BLaER1 treated with 17β-estradiol and CSF1 and Interleukin-3, amounts not matched to agents 10 nM and 100 nM (cell line): ENCODE measurements at regions not wholly inside any gene's neighbourhood (a gene's known extent, or its start where the extent isn't known, plus 50 kb on each side); places are given as distances from the start of the nearest gene placed in this dataset.

Source experiments
- H3K27ac ChIP-seq, 11 experiments: shearing (Covaris generic); formaldehyde crosslinking; 2 replicates each; pipeline ENCODE4 v1.8.1; 2022
- H3K27me3 ChIP-seq, 11 experiments: shearing (Covaris generic); formaldehyde crosslinking; 2 replicates each; pipeline ENCODE4 v1.8.1; 2022
- H3K36me3 ChIP-seq, 11 experiments: shearing (Covaris generic); formaldehyde crosslinking; 2 replicates each; pipeline ENCODE4 v1.8.1; 2022
- H3K4me1 ChIP-seq, 10 experiments: shearing (Covaris generic); formaldehyde crosslinking; 2 replicates each; pipeline ENCODE4 v1.8.1; 2022
- H3K4me2 ChIP-seq, 11 experiments: shearing (Covaris generic); formaldehyde crosslinking; 2 replicates each; pipeline ENCODE4 v1.8.1; 2022
- H3K4me3 ChIP-seq, 10 experiments: shearing (Covaris generic); formaldehyde crosslinking; 2 replicates each; pipeline ENCODE4 v1.8.1; 2022
- H3K9ac ChIP-seq, 11 experiments: shearing (Covaris generic); formaldehyde crosslinking; 2 replicates each; pipeline ENCODE4 v1.8.1; 2022
- H3K9me3 ChIP-seq, 11 experiments: shearing (Covaris generic); formaldehyde crosslinking; replicated peaks in 1 of 11; 2 replicates each; pipeline ENCODE4 v1.8.1; 2022
- H4K20me1 ChIP-seq, 11 experiments: shearing (Covaris generic); formaldehyde crosslinking; 2 replicates each; pipeline ENCODE4 v1.8.1; 2022
- Cebpa-rat ChIP-seq, 11 experiments: shearing (Covaris generic); IDR thresholded peaks; 2 replicates each; pipeline ENCODE4 v1.8.1; 2022

DNA sequence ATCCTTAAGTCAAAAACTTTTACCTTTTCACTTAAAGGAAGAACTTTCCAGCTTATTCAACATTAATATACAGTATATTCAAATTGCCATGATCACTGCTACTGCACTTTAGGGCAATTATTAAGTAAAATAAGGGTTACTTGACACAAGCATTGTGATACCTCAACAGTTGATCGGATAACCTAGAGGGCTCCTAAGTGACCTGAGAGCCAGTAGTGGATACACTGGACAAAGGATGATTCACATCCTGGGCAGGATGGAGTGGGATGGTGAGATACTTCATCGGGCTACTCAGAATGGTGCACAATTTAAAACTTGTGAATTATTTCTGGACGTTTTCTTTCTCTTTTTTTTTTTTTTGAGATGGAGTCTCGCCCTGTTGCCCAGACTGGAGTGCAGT, 54.5 kb upstream of the PPM1J start:
- no peaks in the 10 kb centered on the region for H4K20me1 ChIP-seq
- H3K27me3 ChIP-seq: no peaks in the 10 kb centered on the region
- no peak overlapping the region for H3K4me2 ChIP-seq
- H3K4me3 ChIP-seq: no peak overlapping the region
- no peak overlapping the region for H3K9ac ChIP-seq
- peaks cover 0 to 12% (median 0%) of the 10 kb centered on the region in 10 experiments; a peak in 3 of 20 replicates for H3K4me1 ChIP-seq
- no peak for TF ChIP-seq Cebpa-rat (IDR thresholded peaks at IDR 0.05)
- H3K9me3 ChIP-seq: peaks cover 10 to 23% (median 15%) of the 10 kb centered on the region in 11 experiments; a peak in 19 of 22 replicates
- no peaks in the 10 kb centered on the region for H3K36me3 ChIP-seq
- no peak overlapping the region for H3K27ac ChIP-seq

DNA sequence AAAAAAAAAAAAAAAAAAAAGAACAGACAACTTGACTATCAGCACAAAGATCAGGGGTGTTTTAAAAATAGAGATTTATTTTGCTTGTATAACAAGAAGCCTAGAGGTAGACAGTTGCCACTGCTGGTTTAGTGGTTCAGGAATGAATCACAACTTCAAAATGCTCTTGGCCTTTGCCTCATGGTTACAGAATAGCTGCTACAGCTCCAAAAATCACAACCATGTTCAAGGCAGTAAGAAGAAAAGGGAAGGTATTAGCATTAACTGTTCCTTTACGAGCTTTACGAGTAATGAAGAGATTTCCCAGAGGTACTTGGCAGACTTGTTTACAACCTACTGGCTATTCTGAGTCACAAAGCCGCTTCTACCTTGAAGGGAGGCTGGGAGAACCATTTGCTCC, 52.5 kb upstream of the PPM1J start:
- H3K4me3 ChIP-seq: no peak overlapping the region
- no peaks in the 10 kb centered on the region for H4K20me1 ChIP-seq
- no peaks in the 10 kb centered on the region for H3K36me3 ChIP-seq
- no peak overlapping the region for H3K4me2 ChIP-seq
- no peaks in the 10 kb centered on the region for H3K27me3 ChIP-seq
- peaks cover 7 to 23% (median 11%) of the 10 kb centered on the region in 10 experiments for H3K4me1 ChIP-seq
- H3K27ac ChIP-seq: no peak overlapping the region
- no peak for TF ChIP-seq Cebpa-rat (IDR thresholded peaks at IDR 0.05)
- H3K9ac ChIP-seq: no peak overlapping the region
- H3K9me3 ChIP-seq: peaks cover 10 to 19% (median 15%) of the 10 kb centered on the region in 11 experiments; a peak in 19 of 22 replicates
